Thoracic aorta (tissue), 2 donors: ENCODE measurements at regions not wholly inside any gene's neighbourhood (a gene's known extent, or its start where the extent isn't known, plus 50 kb on each side); places are given as distances from the start of the nearest gene placed in this dataset.

Experiments used
- ATAC-seq: fragments of 150-250 bp; one replicate; pipeline ENCODE4 v1.8.0; 2017; ENCODE audit warnings: low read depth; ENCODE audit not compliant: insufficient number of reproducible peaks, low FRiP score
- DNase-seq: peaks from one replicate; pipeline ENCODE4 v3.0.0-alpha.2; 2020; ENCODE audit warnings: low spot score
- H3K27ac ChIP-seq, 2 donors: fragments of 200-600 bp; sonication (generic); 1 replicate in 1 of 2; 2 replicates in 1 of 2; pipeline ENCODE4 v1.5.1; 2016; ENCODE audit warnings: mild to moderate bottlenecking in 2 of 2, moderate library complexity in 2 of 2
- H3K27me3 ChIP-seq: fragments of 200-600 bp; sonication (generic); replicated peaks from 2 replicates; pipeline ENCODE4 v1.6.0; 2016; ENCODE audit warnings: mild to moderate bottlenecking; ENCODE audit not compliant: insufficient read depth
- H3K36me3 ChIP-seq: fragments of 200-600 bp; sonication (generic); one replicate; pipeline ENCODE4 v1.5.1; 2016
- H3K4me1 ChIP-seq, 2 donors: fragments of 200-600 bp; sonication (generic); 1 replicate in 1 of 2; 2 replicates in 1 of 2; pipeline versions ENCODE4 v1.5.1 to v1.6.0; 2016; ENCODE audit warnings: low read depth in 2 of 2, mild to moderate bottlenecking in 1 of 2; ENCODE audit not compliant: control insufficient read depth in 1 of 2
- H3K4me3 ChIP-seq: fragments of 200-600 bp; sonication (generic); 2 replicates; pipeline ENCODE4 v1.5.1; 2016; ENCODE audit warnings: mild to moderate bottlenecking
- H3K9me3 ChIP-seq: fragments of 200-600 bp; sonication (generic); 2 replicates; pipeline ENCODE4 v1.5.1; 2016
- TF ChIP-seq, protein P1 (sequence below): fragments of 200-600 bp; sonication (generic); IDR thresholded peaks from one replicate; pipeline ENCODE4 v1.5.1; 2019; ENCODE audit warnings: antibody characterized with exemption

DNA sequence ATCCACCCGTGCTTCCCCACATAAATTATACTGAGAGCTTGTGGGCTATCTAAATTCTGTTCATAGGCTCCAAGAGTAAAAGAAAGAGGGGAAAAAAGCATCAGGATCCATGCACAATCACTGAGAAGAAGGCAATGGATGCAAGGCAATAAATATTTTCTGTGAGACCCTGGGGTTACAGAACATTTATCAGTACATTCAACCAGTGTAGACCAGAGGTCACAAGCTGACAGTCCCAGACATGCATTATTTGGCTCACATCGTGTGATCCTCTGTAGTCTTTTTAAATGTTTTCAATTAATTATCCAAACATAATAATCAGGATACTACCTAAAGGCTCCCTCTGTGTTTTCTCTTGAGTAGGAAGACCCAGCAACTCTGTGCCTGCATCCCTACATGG lies 267.9 kb upstream of the CAND1 start:
- no peak overlapping the region for H3K4me3 ChIP-seq
- TF ChIP-seq, protein P1, sequence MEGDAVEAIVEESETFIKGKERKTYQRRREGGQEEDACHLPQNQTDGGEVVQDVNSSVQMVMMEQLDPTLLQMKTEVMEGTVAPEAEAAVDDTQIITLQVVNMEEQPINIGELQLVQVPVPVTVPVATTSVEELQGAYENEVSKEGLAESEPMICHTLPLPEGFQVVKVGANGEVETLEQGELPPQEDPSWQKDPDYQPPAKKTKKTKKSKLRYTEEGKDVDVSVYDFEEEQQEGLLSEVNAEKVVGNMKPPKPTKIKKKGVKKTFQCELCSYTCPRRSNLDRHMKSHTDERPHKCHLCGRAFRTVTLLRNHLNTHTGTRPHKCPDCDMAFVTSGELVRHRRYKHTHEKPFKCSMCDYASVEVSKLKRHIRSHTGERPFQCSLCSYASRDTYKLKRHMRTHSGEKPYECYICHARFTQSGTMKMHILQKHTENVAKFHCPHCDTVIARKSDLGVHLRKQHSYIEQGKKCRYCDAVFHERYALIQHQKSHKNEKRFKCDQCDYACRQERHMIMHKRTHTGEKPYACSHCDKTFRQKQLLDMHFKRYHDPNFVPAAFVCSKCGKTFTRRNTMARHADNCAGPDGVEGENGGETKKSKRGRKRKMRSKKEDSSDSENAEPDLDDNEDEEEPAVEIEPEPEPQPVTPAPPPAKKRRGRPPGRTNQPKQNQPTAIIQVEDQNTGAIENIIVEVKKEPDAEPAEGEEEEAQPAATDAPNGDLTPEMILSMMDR = no peak
- no peaks in the 10 kb centered on the region for H3K9me3 ChIP-seq
- no peak overlapping the region for H3K27ac ChIP-seq
- DNase-seq (no peak), ATAC-seq (no peak)
- H3K4me1 ChIP-seq = no peaks in the 10 kb centered on the region
- no peaks in the 10 kb centered on the region for H3K27me3 ChIP-seq
- no peaks in the 10 kb centered on the region for H3K36me3 ChIP-seq

DNA sequence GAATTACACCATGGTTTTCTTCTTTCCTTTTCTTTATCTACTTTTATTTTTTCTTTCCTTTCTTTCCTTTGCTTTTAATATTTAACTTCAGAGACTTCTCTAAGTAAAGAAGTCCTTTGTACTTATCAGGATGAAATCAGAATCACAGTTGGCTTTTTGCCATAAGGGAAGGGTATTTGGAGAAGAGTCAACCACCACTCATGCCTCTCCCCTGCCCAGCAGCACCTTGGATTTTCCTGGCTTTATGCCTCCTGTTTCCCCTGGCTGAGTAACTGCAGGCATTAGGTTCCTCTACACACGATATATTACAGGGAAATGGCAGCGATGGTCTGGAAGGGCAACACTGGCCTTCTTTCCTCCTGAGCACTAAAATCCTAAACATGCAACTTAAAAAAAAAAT lies 266.4 kb upstream of the CAND1 start:
- H3K4me1 ChIP-seq = no peaks in the 10 kb centered on the region
- no peak overlapping the region for H3K27ac ChIP-seq
- no peak for DNase-seq
- no peaks in the 10 kb centered on the region for H3K9me3 ChIP-seq
- H3K36me3 ChIP-seq = no peaks in the 10 kb centered on the region
- no peaks in the 10 kb centered on the region for H3K27me3 ChIP-seq
- no peak for ATAC-seq
- TF ChIP-seq, protein P1 = no peak
- no peak overlapping the region for H3K4me3 ChIP-seq

DNA sequence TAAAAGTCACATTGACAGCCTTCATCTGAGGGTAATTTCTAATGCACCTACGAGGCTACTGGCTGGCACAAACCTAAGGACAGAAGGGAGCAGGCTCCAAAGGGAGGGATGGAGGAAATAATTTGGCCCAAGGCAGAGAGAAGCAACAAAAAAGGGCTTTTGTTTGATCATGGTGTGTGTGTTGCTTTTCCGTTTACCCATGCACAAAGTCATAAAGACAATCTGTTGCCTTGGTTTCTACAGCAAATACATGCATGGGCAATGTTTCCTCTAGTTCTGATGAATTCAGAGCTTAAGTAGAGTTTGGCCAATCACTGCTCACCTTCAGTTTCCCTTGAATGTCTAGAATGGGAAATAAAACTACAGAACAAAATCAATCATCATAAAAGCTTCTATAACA lies 262.5 kb upstream of the CAND1 start:
- Histone ChIP-seq H3K27ac (no peak overlapping the region), H3K9me3 (no peaks in the 10 kb centered on the region), H3K4me3 (no peak overlapping the region), H3K27me3 (no peaks in the 10 kb centered on the region), H3K4me1 (no peaks in the 10 kb centered on the region), H3K36me3 (no peaks in the 10 kb centered on the region)
- no peak for ATAC-seq
- no peak for DNase-seq
- TF ChIP-seq, protein P1 = no peak

DNA sequence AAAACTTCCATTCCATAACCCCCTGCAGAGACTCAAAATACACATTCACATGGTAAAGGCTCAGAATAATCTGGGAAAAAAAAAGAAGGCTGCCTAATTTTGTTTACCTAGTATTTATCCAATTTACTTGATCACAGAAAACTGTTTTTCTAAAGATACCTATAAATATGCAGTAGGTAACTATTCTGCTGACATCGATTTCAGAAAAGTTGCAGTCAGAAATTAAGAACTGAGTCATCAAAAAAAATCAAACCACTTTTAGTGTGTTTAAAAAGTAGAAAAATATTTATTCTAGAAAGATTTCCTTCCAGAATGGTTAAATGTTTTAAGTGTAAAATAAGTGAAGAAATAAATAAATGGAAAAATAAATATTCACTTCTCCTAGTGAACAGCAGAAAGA lies 254.5 kb upstream of the CAND1 start:
- Histone ChIP-seq H3K9me3 (no peaks in the 10 kb centered on the region), H3K27me3 (no peaks in the 10 kb centered on the region), H3K4me1 (no peaks in the 10 kb centered on the region), H3K36me3 (no peaks in the 10 kb centered on the region), H3K4me3 (no peak overlapping the region), H3K27ac (no peak overlapping the region)
- ATAC-seq (no peak), DNase-seq (no peak)
- TF ChIP-seq, protein P1 = no peak

DNA sequence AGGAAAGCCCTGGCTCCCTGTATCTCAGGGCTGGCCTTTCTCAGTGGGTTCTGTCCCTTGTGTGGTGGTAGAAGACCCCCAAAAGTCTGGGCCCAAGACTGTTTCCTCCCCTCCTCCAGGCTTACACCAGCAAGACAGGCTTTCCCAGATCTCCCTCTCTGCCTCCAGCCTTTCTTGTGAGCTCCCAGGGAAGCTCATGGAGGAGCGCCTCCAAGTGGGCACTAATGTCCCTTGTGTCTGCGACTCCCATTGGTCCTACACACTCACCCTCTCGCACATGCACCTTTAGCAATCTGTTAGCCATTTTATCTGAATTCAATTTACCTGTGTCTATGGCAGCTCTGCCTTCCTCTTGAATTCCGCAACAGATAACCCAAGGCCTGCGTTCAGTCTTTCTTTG lies 251.1 kb upstream of the CAND1 start:
- no peaks in the 10 kb centered on the region for H3K36me3 ChIP-seq
- no peak overlapping the region for H3K4me3 ChIP-seq
- DNase-seq (no peak), ATAC-seq (no peak)
- H3K27me3 ChIP-seq = no peaks in the 10 kb centered on the region
- TF ChIP-seq, protein P1 = no peak
- H3K27ac ChIP-seq = no peak overlapping the region
- H3K9me3 ChIP-seq = no peaks in the 10 kb centered on the region
- no peaks in the 10 kb centered on the region for H3K4me1 ChIP-seq
